Osteoblast (primary cell): ENCODE measurements at regions not wholly inside any gene's neighbourhood (a gene's known extent, or its start where the extent isn't known, plus 50 kb on each side); places are given as distances from the start of the nearest gene placed in this dataset.

Source experiments
- DNase-seq: peaks from one replicate; pipeline ENCODE4 v3.0.0; 2011; ENCODE audit warnings: low spot score, mixed read lengths; ENCODE audit not compliant: insufficient read length; ENCODE audit errors: missing footprints
- H2AFZ ChIP-seq: 2 replicates; pipeline ENCODE4 v1.6.0; 2011; ENCODE audit warnings: mild to moderate bottlenecking, low read length
- H3K27ac ChIP-seq: 2 replicates; pipeline ENCODE4 v1.5.1; 2011; ENCODE audit warnings: mild to moderate bottlenecking, low read depth, low read length, moderate library complexity
- H3K27me3 ChIP-seq: 2 replicates; pipeline ENCODE4 v1.6.0; 2012; ENCODE audit warnings: mild to moderate bottlenecking, control low read depth, inconsistent platforms, low read length, moderate library complexity; ENCODE audit not compliant: insufficient read depth
- H3K36me3 ChIP-seq: 2 replicates; pipeline ENCODE4 v1.5.1; 2011; ENCODE audit warnings: mild to moderate bottlenecking, low read length, control low read depth, moderate library complexity; ENCODE audit not compliant: insufficient read depth
- H3K4me1 ChIP-seq: 2 replicates; pipeline ENCODE4 v1.5.1; 2011; ENCODE audit warnings: mild to moderate bottlenecking, low read length, control low read depth, moderate library complexity; ENCODE audit not compliant: insufficient read depth
- H3K4me2 ChIP-seq: 2 replicates; pipeline ENCODE4 v1.6.0; 2011; ENCODE audit warnings: mild to moderate bottlenecking, low read length; ENCODE audit not compliant: insufficient read depth
- H3K4me3 ChIP-seq: fragments of 200-600 bp; sonication (generic); 3 replicates; pipeline ENCODE4 v1.5.1; 2012; ENCODE audit warnings: mild to moderate bottlenecking, low read length, inconsistent platforms; ENCODE audit not compliant: insufficient read depth
- H3K79me2 ChIP-seq: 2 replicates; pipeline ENCODE4 v1.6.0; 2012; ENCODE audit warnings: mild to moderate bottlenecking, low read length, control low read depth, inconsistent platforms; ENCODE audit not compliant: insufficient read depth
- H3K9me3 ChIP-seq: 2 replicates; pipeline ENCODE4 v1.5.1; 2011; ENCODE audit warnings: low read depth, low read length, control low read depth
- H4K20me1 ChIP-seq: 2 replicates; pipeline ENCODE4 v1.6.0; 2012; ENCODE audit warnings: mild to moderate bottlenecking, low read length, control low read depth; ENCODE audit not compliant: insufficient read depth
- CTCF ChIP-seq: IDR thresholded peaks from 2 replicates; pipeline ENCODE4 v1.5.1; 2011; ENCODE audit warnings: mild to moderate bottlenecking, low read depth, low read length, moderate library complexity; ENCODE audit errors: extremely low read depth

- Histone ChIP-seq H3K9me3 (no peaks in the 10 kb centered on the region), H3K4me1 (no peaks in the 10 kb centered on the region), H3K27ac (no peak overlapping the region), H3K79me2 (no peaks in the 10 kb centered on the region), H4K20me1 (no peaks in the 10 kb centered on the region), H3K4me3 (no peak overlapping the region), H3K27me3 (no peaks in the 10 kb centered on the region), H2AFZ (no peak overlapping the region), H3K36me3 (no peaks in the 10 kb centered on the region), H3K4me2 (no peak overlapping the region)
- no peak for TF ChIP-seq CTCF
- no peak for DNase-seq
Measured at GRCh38 chr6:137754366-137754765, 112.7 kb upstream of the TNFAIP3 start.

GRCh38 chr6:137754866-137755265 lies 112.2 kb upstream of the TNFAIP3 start:
- no peak overlapping the region for H3K27ac ChIP-seq
- H3K36me3 ChIP-seq, result no peaks in the 10 kb centered on the region
- DNase-seq, result no peak
- H3K79me2 ChIP-seq, result no peaks in the 10 kb centered on the region
- H3K4me2 ChIP-seq, result no peak overlapping the region
- H2AFZ ChIP-seq, result no peak overlapping the region
- no peaks in the 10 kb centered on the region for H3K27me3 ChIP-seq
- H3K9me3 ChIP-seq, result no peaks in the 10 kb centered on the region
- no peak for TF ChIP-seq CTCF
- H3K4me3 ChIP-seq, result no peak overlapping the region
- H4K20me1 ChIP-seq, result no peaks in the 10 kb centered on the region
- no peaks in the 10 kb centered on the region for H3K4me1 ChIP-seq

GRCh38 chr6:137755284-137755683 lies 111.8 kb upstream of the TNFAIP3 start:
- no peak for TF ChIP-seq CTCF
- no peak for DNase-seq
- no peak overlapping the region for H2AFZ ChIP-seq
- no peaks in the 10 kb centered on the region for H3K9me3 ChIP-seq
- H3K4me2 ChIP-seq, result no peak overlapping the region
- no peak overlapping the region for H3K27ac ChIP-seq
- no peaks in the 10 kb centered on the region for H4K20me1 ChIP-seq
- no peaks in the 10 kb centered on the region for H3K36me3 ChIP-seq
- H3K79me2 ChIP-seq, result no peaks in the 10 kb centered on the region
- no peaks in the 10 kb centered on the region for H3K4me1 ChIP-seq
- H3K4me3 ChIP-seq, result no peak overlapping the region
- H3K27me3 ChIP-seq, result no peaks in the 10 kb centered on the region

- H2AFZ ChIP-seq, result no peak overlapping the region
- no peaks in the 10 kb centered on the region for H3K9me3 ChIP-seq
- DNase-seq, result no peak
- H3K27me3 ChIP-seq, result no peaks in the 10 kb centered on the region
- H3K27ac ChIP-seq, result no peak overlapping the region
- H3K4me1 ChIP-seq, result no peaks in the 10 kb centered on the region
- no peaks in the 10 kb centered on the region for H3K36me3 ChIP-seq
- no peaks in the 10 kb centered on the region for H4K20me1 ChIP-seq
- H3K4me2 ChIP-seq, result no peak overlapping the region
- H3K79me2 ChIP-seq, result no peaks in the 10 kb centered on the region
- H3K4me3 ChIP-seq, result no peak overlapping the region
- TF ChIP-seq CTCF, result no peak
Measured at GRCh38 chr6:137756788-137757187, 110.3 kb upstream of the TNFAIP3 start.
